GM21515 (cell line): ENCODE measurements at regions not wholly inside any gene's neighbourhood (a gene's known extent, or its start where the extent isn't known, plus 50 kb on each side); places are given as distances from the start of the nearest gene placed in this dataset.

ENCODE experiments used
- ATAC-seq: cut with Tn5 transposase; IDR thresholded peaks from one replicate; pipeline ENCODE4 v1.9.1; 2021; ENCODE audit not compliant: unreplicated experiment

DNA sequence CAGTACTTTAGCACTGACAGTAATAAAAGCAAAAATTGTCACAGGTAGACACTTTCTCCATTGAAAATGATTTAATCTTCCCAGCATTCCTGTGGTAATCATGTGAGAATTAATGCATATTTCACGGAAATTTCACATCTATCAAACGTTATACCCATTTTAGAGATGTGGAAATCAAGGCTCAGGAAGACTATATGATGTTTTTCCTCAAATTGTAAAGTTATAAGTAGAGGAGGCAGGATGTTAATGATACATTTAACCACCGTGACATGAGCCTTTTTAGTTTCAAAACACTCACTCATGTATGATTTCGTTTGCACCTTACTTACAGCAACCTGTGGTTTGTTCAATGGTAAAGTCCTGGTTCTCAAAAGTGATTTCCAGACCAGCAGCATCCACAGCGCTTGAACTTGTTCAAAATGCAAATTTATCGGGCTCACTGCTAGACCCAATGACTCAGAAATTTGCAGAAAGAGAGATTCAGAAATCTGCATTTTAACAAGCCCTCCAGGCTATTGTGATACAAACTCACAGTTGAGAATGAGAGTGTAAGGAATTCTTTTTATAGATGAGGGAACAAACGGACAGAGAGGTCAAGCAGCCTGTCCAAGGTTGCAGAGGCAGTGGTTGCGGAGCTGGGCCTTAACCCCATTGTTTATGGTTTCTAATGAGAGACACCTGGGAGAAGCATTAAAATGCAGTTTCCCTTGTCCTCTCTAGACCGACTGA, 654.8 kb upstream of the TBX3 start:
- no peak for ATAC-seq

DNA sequence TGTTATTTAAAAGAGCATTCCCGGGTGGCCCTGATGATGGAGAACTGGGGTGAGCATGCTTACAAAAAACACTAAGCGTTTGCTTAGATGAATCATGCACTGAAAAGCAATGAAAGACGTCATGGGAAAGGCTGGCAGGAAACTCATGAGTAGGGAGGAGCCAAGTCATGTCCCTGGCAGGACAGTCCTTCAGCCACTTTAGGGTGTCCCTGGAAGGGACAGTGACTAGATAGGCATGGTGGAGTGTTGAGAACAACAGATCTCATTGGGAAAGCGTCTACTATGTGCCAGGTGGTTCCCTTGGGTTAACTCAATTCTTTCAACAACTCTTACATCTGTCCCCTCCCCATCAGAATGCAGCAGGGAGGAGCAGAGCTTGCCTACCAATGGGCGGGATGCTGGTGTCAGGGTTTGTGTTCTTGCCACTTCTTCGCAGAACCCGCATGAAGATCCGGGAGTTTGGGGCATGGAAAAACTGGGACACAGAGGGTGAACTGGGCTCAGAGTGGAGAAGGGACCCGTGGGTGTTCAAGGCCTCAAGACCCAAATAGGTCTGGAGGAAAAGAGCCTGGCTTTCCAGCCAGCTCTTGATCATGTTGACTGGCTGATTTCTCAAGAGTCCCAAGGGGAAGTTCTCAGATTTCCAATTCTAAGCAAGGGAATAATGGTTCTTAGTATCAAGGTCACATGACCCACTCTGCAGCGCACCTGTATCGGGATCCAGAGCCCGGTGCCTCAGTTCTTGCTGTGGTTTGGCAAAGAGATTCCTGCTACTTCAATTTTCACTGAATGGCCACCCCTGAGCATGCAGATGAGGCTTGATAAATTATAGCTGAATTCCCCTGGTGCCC, 653.9 kb upstream of the TBX3 start:
- ATAC-seq = no peak

DNA sequence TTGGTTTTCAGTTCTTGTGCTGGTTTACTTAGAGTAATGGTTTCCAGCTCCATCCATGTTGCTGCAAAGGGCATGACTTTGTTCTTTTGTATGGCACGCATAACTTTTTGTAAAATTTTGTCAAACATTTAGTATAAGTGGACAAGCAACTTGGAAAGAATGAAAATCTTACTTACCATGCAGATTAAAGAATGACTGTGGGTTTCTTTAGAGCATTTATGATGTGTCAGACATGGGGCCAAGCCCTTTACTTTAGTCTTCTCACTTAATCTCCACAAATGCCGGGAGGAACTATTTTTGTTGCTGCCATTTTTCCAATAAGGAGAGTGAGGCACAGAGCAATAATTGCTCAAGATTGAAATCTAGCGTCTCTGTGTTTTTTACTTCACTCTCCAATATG, 652.5 kb upstream of the TBX3 start:
- ATAC-seq = no peak

DNA sequence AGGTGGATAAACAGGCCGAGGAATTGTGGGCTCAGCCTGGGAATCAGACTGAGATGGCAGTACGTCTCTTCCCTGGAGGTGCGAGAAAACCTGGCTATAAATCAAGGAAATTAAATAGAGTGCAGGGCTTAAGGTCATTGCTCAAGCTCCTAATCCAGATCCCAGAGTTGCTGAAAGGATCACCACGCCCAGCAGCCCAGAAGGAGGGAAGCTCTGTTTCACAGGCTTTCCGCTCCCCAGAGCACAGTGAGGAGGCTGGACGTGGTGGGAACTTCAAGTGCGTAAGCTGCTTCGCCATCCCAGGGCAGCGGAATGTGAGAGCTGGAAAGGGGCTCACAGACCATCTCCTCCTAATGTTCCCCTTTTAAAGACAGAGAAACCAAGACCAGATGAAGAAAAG, 651.6 kb upstream of the TBX3 start:
- ATAC-seq = no peak

DNA sequence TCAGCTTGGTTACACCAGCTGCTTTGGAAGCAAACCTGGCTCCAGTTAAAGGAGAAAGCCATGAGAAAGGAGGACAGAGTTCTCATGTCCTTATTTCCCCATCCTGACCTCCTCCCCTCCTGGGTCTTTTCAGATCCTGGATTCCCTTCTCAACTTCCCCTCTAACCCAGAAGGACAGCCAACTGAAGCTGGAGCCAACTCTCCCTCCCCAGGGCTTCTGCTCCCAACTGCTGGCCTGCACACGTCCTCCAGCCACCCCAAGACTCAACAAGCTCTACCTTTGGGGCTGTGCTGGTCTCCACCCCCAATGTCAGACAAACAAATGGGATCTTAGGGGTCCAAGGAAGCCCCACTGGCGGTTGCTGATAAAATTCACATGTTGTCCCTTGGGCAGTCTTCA, 651.1 kb upstream of the TBX3 start:
- ATAC-seq = no peak

DNA sequence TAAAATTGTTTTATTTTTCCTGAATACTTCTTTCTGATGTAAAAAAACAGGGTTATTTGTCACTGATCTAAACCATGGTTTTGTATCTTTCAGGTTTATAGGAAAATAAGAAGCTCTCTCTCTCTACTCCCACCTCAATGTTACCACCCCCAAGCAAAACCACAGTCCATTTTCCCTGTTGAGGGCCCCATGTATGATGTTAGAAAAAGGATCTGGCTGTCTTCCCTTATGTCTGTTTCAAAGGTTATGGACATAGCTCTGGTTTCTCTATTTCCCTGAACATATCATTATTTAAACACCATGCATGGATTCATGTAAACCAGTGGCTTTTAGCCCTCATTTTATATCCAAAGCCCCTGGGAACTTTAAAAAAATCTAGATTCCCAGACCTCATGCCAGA, 649.0 kb upstream of the TBX3 start:
- no peak for ATAC-seq

DNA sequence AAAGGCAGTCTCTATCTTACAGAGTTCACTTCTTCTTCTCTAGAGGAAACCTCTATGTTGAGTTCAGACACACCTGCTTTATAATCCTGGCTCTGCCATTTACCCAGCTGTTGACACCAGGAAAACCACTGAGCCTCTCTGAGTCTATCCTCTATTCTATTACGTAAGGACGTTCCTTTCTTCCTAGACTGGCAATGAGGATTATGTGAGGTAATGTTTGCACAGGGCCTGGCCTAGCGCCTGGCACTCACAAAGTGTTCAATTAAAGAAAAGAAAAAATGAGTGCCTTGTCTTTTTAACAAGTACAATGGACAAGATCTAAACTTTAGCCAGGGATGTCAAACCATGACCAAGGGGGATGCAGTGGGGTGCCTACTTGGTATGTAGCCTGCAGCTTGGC, 641.9 kb upstream of the TBX3 start:
- ATAC-seq = no peak

DNA sequence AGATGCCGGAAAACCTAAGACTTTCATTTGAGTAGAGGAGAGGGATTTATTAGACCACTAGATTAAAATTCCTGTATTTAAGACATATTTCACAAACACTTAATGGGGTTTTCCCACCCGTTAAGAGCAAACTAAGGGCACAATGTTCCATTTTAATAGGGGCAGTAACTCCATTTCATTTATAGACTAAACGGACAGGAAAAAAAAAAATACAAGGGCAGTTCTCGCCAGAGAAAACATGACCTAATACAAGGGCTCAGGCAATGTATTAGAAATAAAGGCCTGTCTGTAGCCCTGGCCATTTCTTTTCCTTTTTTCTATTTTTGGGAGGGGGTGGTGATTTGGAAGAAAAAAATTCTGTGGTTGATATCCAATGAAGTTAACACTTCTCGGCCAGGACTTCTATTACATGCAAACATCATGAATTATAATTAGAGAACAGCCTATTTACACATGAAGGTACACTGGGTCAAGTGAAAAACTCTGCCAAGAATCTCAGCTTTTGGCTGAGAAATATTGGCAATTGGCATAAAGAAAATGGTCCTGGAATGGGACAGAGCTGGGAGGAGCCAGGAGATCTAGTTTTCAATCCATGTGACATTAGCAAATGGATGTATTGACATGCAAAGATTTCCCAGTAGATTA, 641.1 kb upstream of the TBX3 start:
- ATAC-seq = no peak

DNA sequence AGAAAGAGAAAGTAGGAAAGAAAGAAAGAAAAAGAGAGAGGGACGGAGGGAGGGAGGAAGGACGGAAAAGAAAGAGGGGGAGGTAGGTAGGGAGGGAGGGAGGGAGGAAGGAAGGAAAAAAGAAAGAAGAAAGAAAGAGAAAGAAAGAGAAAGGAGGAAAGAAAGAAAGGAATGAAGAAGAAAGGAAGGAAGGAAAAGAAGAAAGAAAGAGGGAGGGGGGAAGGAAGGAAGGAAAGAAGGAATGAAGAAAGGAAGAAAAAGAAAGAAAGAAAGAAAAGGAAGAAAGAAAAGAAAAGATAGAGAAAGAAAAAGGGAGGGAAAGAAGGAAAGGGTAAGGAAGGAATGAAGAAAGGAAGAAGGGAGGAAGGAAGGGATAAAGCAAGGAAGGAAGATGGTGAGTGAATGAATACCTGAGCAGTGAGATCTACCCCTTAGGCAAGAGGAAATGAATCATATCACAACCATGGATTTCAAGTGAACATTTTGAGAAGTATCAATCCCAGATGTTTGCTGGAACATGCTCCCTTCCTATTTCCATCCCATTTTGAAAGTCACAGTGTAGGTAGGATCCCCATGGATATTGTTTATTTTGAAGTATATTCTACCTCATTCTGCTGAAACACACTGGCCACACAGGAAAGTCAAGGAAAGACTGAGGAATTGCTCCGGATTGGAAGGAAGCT, 639.4 kb upstream of the TBX3 start:
- no peak for ATAC-seq

DNA sequence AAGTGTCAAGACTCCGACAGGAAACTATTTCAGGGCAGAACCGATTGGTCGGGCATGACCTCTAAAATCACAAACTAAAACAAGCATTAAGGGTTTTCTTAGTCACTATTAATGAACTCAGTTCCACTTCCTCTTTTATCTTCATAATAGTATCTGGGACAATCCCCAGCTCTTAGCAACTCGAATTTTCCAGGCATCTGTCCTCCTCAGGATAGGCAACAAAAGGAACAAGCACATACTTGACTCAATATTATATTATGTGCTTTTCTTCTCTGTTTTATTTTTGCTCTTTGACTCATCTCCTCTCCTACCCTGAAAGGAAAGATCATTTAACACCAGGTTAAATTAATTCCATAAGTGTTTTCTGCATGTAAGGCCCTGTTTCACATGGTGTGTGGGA, 638.3 kb upstream of the TBX3 start:
- ATAC-seq = peak; percentile 59

DNA sequence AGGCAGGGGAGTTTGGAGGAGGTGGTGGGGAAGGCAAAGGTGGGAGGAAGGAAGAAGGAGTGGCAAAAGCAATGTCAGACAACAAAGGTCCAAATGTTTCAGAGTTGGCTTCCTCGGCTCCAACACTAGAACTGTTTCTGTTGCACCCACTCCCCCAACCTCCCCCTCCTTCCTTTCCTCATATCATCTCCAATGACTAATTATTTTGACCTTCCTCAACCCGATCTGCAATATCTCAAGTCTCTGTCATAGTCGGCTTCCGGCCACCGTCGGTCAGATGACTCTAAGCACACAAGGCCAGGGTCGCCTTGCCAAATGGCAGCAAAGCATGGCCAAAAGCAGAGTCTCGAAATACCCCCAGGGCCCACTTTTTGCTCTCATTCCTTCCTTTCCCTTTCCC, 637.0 kb upstream of the TBX3 start:
- ATAC-seq = no peak

DNA sequence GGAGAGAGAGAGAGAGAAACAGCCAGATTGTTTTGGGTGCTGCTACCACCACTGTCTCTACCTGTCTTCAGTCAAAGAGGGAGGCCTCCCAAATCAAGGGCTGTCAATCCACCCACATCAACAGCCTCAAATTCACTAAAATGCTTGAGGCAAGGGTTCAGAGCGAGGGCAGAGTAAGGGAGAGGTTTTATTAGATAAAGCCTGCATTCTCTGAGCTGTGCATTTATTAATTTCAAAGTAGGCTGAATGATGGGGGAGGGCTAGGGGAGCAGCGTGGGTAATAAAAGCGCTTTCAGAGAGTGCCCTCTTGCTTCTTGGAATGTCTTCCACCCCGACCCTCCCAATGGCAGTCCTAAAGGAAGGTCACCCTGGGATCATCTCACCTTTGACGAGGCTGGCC, 636.5 kb upstream of the TBX3 start:
- ATAC-seq = no peak

DNA sequence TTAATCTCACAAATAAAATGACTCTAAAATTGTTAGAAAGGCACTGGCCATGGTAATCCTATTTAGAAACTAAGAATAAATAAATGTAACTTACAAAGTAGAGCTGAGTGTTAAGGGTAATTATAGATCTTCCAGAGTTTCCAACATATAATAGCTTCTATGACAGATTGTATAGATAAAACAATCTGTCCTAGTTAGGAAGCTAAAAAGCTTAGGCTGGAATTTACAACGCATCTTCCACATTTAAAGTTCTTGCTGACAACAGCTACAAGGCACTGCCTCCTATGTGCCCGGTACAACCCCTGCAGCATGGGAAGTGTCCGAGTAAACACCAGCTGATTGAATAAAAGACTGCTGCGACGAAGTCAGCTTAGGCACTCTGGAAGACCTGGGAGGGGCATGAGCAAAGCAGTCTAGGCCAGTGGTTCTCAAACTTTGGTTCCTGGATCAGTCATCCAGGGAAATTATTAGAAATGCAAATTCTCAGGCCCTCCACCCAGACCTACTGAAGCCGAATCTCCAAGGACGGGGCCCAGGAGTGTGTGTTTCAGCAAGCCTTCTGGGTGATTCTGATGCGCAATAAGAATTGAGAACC, 635.6 kb upstream of the TBX3 start:
- no peak for ATAC-seq

DNA sequence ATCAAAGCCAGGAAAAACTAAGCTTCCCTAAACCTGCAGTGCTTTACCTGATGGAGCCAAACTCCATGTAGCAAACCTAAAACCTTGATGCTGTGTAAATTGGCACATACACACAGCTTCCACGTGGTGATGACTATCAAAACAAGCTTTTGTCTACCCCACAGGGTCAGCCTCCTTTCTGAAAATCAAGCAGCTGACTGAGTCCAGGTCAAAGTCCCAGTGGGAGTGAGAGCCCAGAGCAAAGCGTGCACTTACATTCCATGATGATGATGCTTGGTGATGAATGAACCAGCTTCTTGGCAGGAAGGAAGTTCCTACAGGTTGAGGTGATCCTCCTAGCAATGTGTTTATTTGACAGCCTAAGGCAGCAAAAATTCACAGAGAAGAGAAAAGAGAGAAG, 630.0 kb upstream of the TBX3 start:
- no peak for ATAC-seq

DNA sequence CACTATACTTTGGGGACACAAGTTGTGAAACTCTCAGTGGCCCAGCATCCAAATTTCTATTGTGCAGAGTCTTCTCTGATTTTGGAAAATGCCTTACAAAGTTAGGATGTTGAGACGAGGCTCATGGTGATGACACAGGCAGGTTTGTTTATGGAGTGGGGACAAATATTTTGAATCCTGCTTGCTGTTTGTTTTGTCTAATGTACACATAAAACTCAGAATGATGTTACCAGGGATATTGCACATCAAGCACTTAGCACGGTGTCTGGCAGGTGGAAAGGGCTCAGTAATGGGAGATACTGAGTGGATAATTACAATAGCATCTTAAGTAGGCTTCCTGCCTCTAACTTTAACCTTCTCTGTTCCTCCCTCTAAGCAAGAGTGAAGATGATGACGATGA, 628.9 kb upstream of the TBX3 start:
- no peak for ATAC-seq

DNA sequence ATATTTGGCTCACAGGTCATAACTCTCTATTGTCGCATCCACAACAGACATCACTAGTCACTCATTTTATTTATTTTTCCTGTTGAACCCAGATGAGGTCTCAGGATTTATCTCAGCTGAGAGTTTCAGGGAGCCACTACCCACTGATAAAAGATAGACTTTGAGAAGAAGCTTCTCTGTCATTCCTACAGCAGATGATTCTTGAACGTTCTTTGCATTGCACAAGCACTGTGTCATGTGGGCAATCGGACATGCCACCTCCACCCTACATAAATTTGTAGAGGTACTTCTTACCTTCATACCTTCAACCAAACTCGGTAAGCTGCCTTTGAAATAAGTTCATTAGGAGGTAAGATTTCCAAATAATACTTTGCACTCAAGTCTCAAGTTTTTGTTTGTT, 627.9 kb upstream of the TBX3 start:
- no peak for ATAC-seq

DNA sequence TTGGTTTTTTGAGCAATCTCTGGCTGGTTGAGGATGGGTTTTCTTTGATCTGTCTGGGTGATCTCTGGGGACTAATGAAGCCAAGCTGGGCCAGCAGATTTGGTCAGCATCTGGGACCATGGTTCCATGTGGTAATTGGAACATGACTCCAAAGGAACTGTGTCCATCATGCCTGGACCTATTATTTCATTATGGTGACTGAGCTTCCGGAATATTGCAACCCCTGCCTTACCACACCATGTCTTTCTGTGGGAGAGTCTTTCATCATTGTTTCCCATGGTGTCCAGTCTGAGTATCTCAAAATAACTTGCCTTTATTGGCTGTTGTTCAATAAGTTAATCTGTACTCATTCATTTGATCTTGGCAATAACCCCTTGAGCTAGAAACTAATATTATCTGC, 624.9 kb upstream of the TBX3 start:
- ATAC-seq = no peak

DNA sequence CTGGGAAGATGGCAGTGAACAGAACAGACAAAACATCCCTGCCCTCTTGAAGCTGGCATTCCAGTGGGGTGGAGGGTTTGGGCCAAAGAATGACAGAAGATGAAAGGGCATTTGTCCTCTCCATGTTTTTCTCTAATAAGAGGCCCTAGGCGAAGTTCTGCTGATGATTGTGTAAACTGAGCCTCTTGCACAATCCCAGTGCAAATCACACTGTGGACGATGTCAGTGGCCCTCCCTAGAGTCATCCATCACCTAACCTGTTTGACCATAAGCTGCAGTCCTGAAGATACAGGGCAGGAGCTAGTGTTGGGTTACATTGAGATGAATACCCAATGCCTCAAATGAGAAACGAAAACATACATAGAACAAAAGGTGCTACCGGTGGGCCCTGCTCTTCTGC, 622.4 kb upstream of the TBX3 start:
- ATAC-seq = no peak

DNA sequence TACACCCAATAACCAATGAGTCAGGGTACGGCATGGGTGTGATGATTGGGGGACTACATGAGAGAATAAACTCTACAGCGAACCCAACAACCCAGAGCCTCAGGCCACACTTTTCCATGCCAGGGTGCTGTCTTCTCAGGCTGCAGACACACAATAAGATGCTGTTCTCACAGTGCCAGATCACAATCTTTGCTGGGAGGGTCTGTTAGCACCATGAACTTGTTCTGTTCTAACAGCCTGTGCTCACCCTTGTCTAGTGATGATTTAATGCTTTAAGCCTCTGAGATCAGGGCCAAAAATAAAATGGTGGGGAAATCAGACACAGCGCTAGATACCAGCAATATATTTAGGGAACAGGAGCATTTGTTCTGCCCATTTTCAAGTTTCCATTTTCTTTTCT, 621.9 kb upstream of the TBX3 start:
- no peak for ATAC-seq

DNA sequence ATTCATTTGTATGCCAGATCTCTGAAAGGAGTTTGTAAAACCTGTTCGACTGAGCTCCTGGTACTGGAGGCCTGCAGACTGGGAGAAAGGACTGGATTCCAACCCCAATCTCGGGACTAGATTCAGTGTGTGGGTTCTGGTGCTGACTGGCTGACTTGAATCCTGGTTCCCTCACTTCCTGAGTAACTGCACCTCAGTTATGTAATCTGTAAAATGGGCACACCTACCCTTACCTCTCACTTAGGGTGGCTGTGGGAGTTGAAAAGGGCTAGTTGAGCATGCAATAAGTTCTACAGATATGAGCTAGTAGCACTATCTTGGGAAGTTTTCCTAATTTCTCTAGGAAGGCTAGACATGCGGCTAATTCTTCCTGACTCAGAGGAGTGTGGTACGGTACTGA, 621.3 kb upstream of the TBX3 start:
- no peak for ATAC-seq

DNA sequence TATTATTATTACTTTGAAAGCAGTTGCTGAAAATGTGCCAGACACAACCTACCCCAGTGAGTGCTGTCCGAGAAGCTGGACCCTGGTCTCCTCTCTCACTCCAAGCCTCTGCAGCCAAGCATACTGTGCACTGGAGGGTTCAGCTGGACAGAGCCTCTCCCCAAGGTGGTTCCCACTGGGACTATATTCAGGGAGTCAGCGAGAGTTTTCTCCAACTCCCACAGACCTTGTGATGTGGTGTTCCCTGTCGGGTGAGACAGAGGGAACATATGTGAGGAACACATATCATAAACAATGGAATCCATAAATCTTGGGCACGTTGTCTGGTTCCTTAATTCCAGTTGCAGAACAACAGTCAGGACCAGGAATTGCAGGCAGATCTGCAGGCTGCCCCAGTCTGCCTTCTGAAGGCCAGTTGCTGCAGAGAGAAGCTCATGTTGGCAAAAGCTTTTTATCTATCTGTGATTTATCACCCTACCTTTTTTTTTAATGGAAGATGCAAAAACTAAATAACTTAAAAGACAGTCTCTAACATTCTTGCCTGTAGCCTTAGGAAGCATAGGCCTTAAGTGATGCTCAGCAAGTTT, 619.8 kb upstream of the TBX3 start:
- ATAC-seq = no peak
